ENCODE measurements at regions not wholly inside any gene's neighbourhood (a gene's known extent, or its start where the extent isn't known, plus 50 kb on each side); places are given as distances from the start of the nearest gene placed in this dataset.

- no peaks in the 10 kb centered on the region for H3K36me3 Mint-ChIP-seq
- H3K27me3 Mint-ChIP-seq = peaks cover 6 to 12% of the 10 kb centered on the region in 2 donors
- no peaks in the 10 kb centered on the region for H3K9me3 ChIP-seq
- CTCF ChIA-PET = no interaction called here
- H3K27ac Mint-ChIP-seq = no peak overlapping the region
- WGBS (ENCODE audit: insufficient coverage) = 55% methylated on average over 6 of the region's 18 CpGs
- ATAC-seq (replicated peaks in 1 of 4) (no peak), DNase-seq (no peak)
- POLR2A ChIA-PET = no interaction called here
- peaks cover 0 to 10% of the 10 kb centered on the region in 2 experiments for H3K27me3 ChIP-seq (replicated peaks in 1 of 2; ENCODE audit: control insufficient read depth in 2 of 2, extremely low read depth in 1 of 2, insufficient read depth in 2 of 2, low read length in 1 of 2)
- no peaks in the 10 kb centered on the region for H3K4me1 ChIP-seq (ENCODE audit: control insufficient read depth in 1 of 2, extremely low read depth in 1 of 2, insufficient read depth in 2 of 2, low read length in 2 of 2)
- no peak overlapping the region for H3K27ac ChIP-seq (ENCODE audit: low read length)
- H3K9me3 Mint-ChIP-seq = peaks cover 0 to 10% (median 0%) of the 10 kb centered on the region in 3 donors
- no peak overlapping the region for H3K4me3 Mint-ChIP-seq
- no peaks in the 10 kb centered on the region for H3K4me1 Mint-ChIP-seq
- no peaks in the 10 kb centered on the region for H3K36me3 ChIP-seq (ENCODE audit: control insufficient read depth in 2 of 2, extremely low read depth in 1 of 2, insufficient read depth in 1 of 2, low read length in 1 of 2)
- no peak overlapping the region for H3K4me3 ChIP-seq (ENCODE audit: control insufficient read depth in 1 of 2, extremely low read depth in 1 of 2, low read length in 1 of 2)
Measured at GRCh38 chr11:116073854-116074837, 569.9 kb upstream of the CADM1 start.

GRCh38 chr11:116072601-116073410, 568.6 kb upstream of the CADM1 start:
- Mint-ChIP-seq H3K27me3 (peaks cover 6 to 12% of the 10 kb centered on the region in 2 donors), H3K4me3 (no peak overlapping the region), H3K27ac (no peak overlapping the region), H3K36me3 (no peaks in the 10 kb centered on the region), H3K9me3 (peaks cover 0 to 10% (median 0%) of the 10 kb centered on the region in 3 donors), H3K4me1 (no peaks in the 10 kb centered on the region)
- CTCF ChIA-PET = no interaction called here
- Histone ChIP-seq H3K36me3 (ENCODE audit: control insufficient read depth in 2 of 2, extremely low read depth in 1 of 2, insufficient read depth in 1 of 2, low read length in 1 of 2) (no peaks in the 10 kb centered on the region), H3K27ac (ENCODE audit: low read length) (no peak overlapping the region), H3K9me3 (no peaks in the 10 kb centered on the region), H3K27me3 (replicated peaks in 1 of 2; ENCODE audit: control insufficient read depth in 2 of 2, extremely low read depth in 1 of 2, insufficient read depth in 2 of 2, low read length in 1 of 2) (peaks cover 0 to 12% of the 10 kb centered on the region in 2 experiments), H3K4me1 (ENCODE audit: control insufficient read depth in 1 of 2, extremely low read depth in 1 of 2, insufficient read depth in 2 of 2, low read length in 2 of 2) (no peaks in the 10 kb centered on the region), H3K4me3 (ENCODE audit: control insufficient read depth in 1 of 2, extremely low read depth in 1 of 2, low read length in 1 of 2) (no peak overlapping the region)
- POLR2A ChIA-PET = no interaction called here
- 86% methylated on average over 16 of the region's 16 CpGs for WGBS (ENCODE audit: insufficient coverage)
- DNase-seq = no peak
- ATAC-seq (replicated peaks in 1 of 4) = no peak

- H3K9me3 ChIP-seq = no peaks in the 10 kb centered on the region
- Mint-ChIP-seq H3K27me3 (peaks cover 4 to 6% of the 10 kb centered on the region in 2 donors), H3K4me1 (no peaks in the 10 kb centered on the region), H3K36me3 (no peaks in the 10 kb centered on the region), H3K27ac (no peak overlapping the region), H3K4me3 (no peak overlapping the region), H3K9me3 (peaks cover 0 to 7% (median 0%) of the 10 kb centered on the region in 3 donors)
- DNase-seq (no peak), ATAC-seq (replicated peaks in 1 of 4) (no peak)
- POLR2A ChIA-PET = interaction anchor here in 1 of 2 donors (0.6 kb wide), 1 partner anchor 53 kb away, joined by 5 read pairs; no protein-coding TSS in a partner anchor
- no peak overlapping the region for H3K4me3 ChIP-seq (ENCODE audit: control insufficient read depth in 1 of 2, extremely low read depth in 1 of 2, low read length in 1 of 2)
- WGBS (ENCODE audit: insufficient coverage) = 70% methylated on average over 4 of the region's 4 CpGs
- H3K36me3 ChIP-seq (ENCODE audit: control insufficient read depth in 2 of 2, extremely low read depth in 1 of 2, insufficient read depth in 1 of 2, low read length in 1 of 2) = no peaks in the 10 kb centered on the region
- peaks cover 0 to 12% of the 10 kb centered on the region in 2 experiments for H3K27me3 ChIP-seq (replicated peaks in 1 of 2; ENCODE audit: control insufficient read depth in 2 of 2, extremely low read depth in 1 of 2, insufficient read depth in 2 of 2, low read length in 1 of 2)
- H3K4me1 ChIP-seq (ENCODE audit: control insufficient read depth in 1 of 2, extremely low read depth in 1 of 2, insufficient read depth in 2 of 2, low read length in 2 of 2) = no peaks in the 10 kb centered on the region
- CTCF ChIA-PET = no interaction called here
- H3K27ac ChIP-seq (ENCODE audit: low read length) = no peak overlapping the region
Measured at GRCh38 chr11:116072133-116072532, 567.9 kb upstream of the CADM1 start.

- ChIA-PET POLR2A (interaction anchor here in 1 of 2 donors (0.6 kb wide), 1 partner anchor 52 kb away, joined by 5 read pairs; no protein-coding TSS in a partner anchor), CTCF (no interaction called here)
- Histone ChIP-seq H3K9me3 (no peaks in the 10 kb centered on the region), H3K27me3 (replicated peaks in 1 of 2; ENCODE audit: control insufficient read depth in 2 of 2, extremely low read depth in 1 of 2, insufficient read depth in 2 of 2, low read length in 1 of 2) (peaks cover 0 to 12% of the 10 kb centered on the region in 2 experiments), H3K4me3 (ENCODE audit: control insufficient read depth in 1 of 2, extremely low read depth in 1 of 2, low read length in 1 of 2) (no peak overlapping the region), H3K4me1 (ENCODE audit: control insufficient read depth in 1 of 2, extremely low read depth in 1 of 2, insufficient read depth in 2 of 2, low read length in 2 of 2) (no peaks in the 10 kb centered on the region), H3K36me3 (ENCODE audit: control insufficient read depth in 2 of 2, extremely low read depth in 1 of 2, insufficient read depth in 1 of 2, low read length in 1 of 2) (no peaks in the 10 kb centered on the region), H3K27ac (ENCODE audit: low read length) (no peak overlapping the region)
- no peak for DNase-seq
- no peaks in the 10 kb centered on the region for H3K27me3 Mint-ChIP-seq
- ATAC-seq (replicated peaks in 1 of 4) = no peak
- no peaks in the 10 kb centered on the region for H3K9me3 Mint-ChIP-seq
- H3K4me1 Mint-ChIP-seq = no peaks in the 10 kb centered on the region
- H3K36me3 Mint-ChIP-seq = no peaks in the 10 kb centered on the region
- 79% methylated on average over 4 of the region's 6 CpGs for WGBS (ENCODE audit: insufficient coverage)
- no peak overlapping the region for H3K4me3 Mint-ChIP-seq
- H3K27ac Mint-ChIP-seq = no peak overlapping the region
Measured at GRCh38 chr11:116071241-116071640, 567.0 kb upstream of the CADM1 start.

GRCh38 chr11:116070520-116070919, 566.3 kb upstream of the CADM1 start:
- H3K4me3 ChIP-seq (ENCODE audit: control insufficient read depth in 1 of 2, extremely low read depth in 1 of 2, low read length in 1 of 2) = no peak overlapping the region

GRCh38 chr11:116066777-116067176, 562.6 kb upstream of the CADM1 start:
- no peak overlapping the region for H3K27ac Mint-ChIP-seq
- Histone ChIP-seq H3K9me3 (no peaks in the 10 kb centered on the region), H3K4me3 (ENCODE audit: control insufficient read depth in 1 of 2, extremely low read depth in 1 of 2, low read length in 1 of 2) (no peak overlapping the region), H3K27me3 (replicated peaks in 1 of 2; ENCODE audit: control insufficient read depth in 2 of 2, extremely low read depth in 1 of 2, insufficient read depth in 2 of 2, low read length in 1 of 2) (peaks cover 2 to 21% of the 10 kb centered on the region in 2 experiments), H3K27ac (ENCODE audit: low read length) (no peak overlapping the region), H3K4me1 (ENCODE audit: control insufficient read depth in 1 of 2, extremely low read depth in 1 of 2, insufficient read depth in 2 of 2, low read length in 2 of 2) (no peaks in the 10 kb centered on the region), H3K36me3 (ENCODE audit: control insufficient read depth in 2 of 2, extremely low read depth in 1 of 2, insufficient read depth in 1 of 2, low read length in 1 of 2) (no peaks in the 10 kb centered on the region)
- 89% methylated on average over 5 of the region's 6 CpGs for WGBS (ENCODE audit: insufficient coverage)
- no peaks in the 10 kb centered on the region for H3K4me1 Mint-ChIP-seq
- ChIA-PET POLR2A (no interaction called here), CTCF (no interaction called here)
- no peaks in the 10 kb centered on the region for H3K27me3 Mint-ChIP-seq
- DNase-seq (no peak), ATAC-seq (replicated peaks in 1 of 4) (no peak)
- H3K9me3 Mint-ChIP-seq = no peaks in the 10 kb centered on the region
- no peak overlapping the region for H3K4me3 Mint-ChIP-seq
- H3K36me3 Mint-ChIP-seq = no peaks in the 10 kb centered on the region

More at GRCh38 chr11:116070520-116070919, 566.3 kb upstream of the CADM1 start:
- Histone ChIP-seq H3K27me3 (replicated peaks in 1 of 2; ENCODE audit: control insufficient read depth in 2 of 2, extremely low read depth in 1 of 2, insufficient read depth in 2 of 2, low read length in 1 of 2) (peaks cover 0 to 15% of the 10 kb centered on the region in 2 experiments), H3K4me1 (ENCODE audit: control insufficient read depth in 1 of 2, extremely low read depth in 1 of 2, insufficient read depth in 2 of 2, low read length in 2 of 2) (no peaks in the 10 kb centered on the region), H3K27ac (ENCODE audit: low read length) (no peak overlapping the region), H3K9me3 (no peaks in the 10 kb centered on the region), H3K36me3 (ENCODE audit: control insufficient read depth in 2 of 2, extremely low read depth in 1 of 2, insufficient read depth in 1 of 2, low read length in 1 of 2) (no peaks in the 10 kb centered on the region)
- CTCF ChIA-PET = no interaction called here
- no peaks in the 10 kb centered on the region for H3K9me3 Mint-ChIP-seq
- POLR2A ChIA-PET = no interaction called here
- no peaks in the 10 kb centered on the region for H3K27me3 Mint-ChIP-seq
- DNase-seq = no peak
- no peak overlapping the region for H3K27ac Mint-ChIP-seq
- WGBS (ENCODE audit: insufficient coverage) = 7% methylated on average over 2 of the region's 4 CpGs
- H3K4me1 Mint-ChIP-seq = no peaks in the 10 kb centered on the region
- ATAC-seq (replicated peaks in 1 of 4) = no peak
- H3K4me3 Mint-ChIP-seq = no peak overlapping the region
- H3K36me3 Mint-ChIP-seq = no peaks in the 10 kb centered on the region
